ENCODE measurements at regions not wholly inside any gene's neighbourhood (a gene's known extent, or its start where the extent isn't known, plus 50 kb on each side); places are given as distances from the start of the nearest gene placed in this dataset.
"Not testable (repeated sequence)": the region's sequence is repeated elsewhere in the genome, so short reads cannot be mapped to it uniquely, and the experiment has no call there.

GRCh38 chr1:221279146-221279545 is 399.9 kb downstream of the HLX start:
- H3K27me3 ChIP-seq (ENCODE audit: control insufficient read depth in 3 of 3, insufficient read depth in 3 of 3, low read depth in 1 of 3, low read length in 3 of 3) = no peaks in the 10 kb centered on the region
- H3K27ac ChIP-seq (replicated peaks; ENCODE audit: low read length) = no peak overlapping the region

GRCh38 chr1:221283532-221283931 is 404.3 kb downstream of the HLX start:
- Histone ChIP-seq H2BK12ac (ENCODE audit: low read length) (no peak overlapping the region), H3K18ac (ENCODE audit: low read length) (no peak overlapping the region), H2BK15ac (ENCODE audit: low read length) (no peak overlapping the region), H3K79me1 (ENCODE audit: low read depth, low read length) (no peaks in the 10 kb centered on the region), H3K14ac (ENCODE audit: low read length) (no peak overlapping the region), H2BK5ac (ENCODE audit: low read length) (no peak overlapping the region), H4K8ac (ENCODE audit: low read depth, low read length) (no peak overlapping the region), H3K9ac (ENCODE audit: low read depth, low read length, poor library complexity) (no peak overlapping the region), H3K9me3 (replicated peaks in 1 of 2; ENCODE audit: control insufficient read depth in 2 of 2, insufficient read depth in 1 of 2, low read depth in 1 of 2, low read length in 2 of 2) (no peaks in the 10 kb centered on the region), H2BK120ac (ENCODE audit: low read depth, low read length) (no peak overlapping the region), H3K27ac (replicated peaks; ENCODE audit: low read length) (no peak overlapping the region), H4K91ac (ENCODE audit: low read depth, low read length, poor library complexity) (no peak overlapping the region), H3K4me3 (ENCODE audit: low read length in 2 of 2) (no peak overlapping the region), H2AFZ (ENCODE audit: low read length) (no peak overlapping the region), H3K4ac (ENCODE audit: low read length) (no peak overlapping the region), H3K36me3 (replicated peaks in 1 of 2; ENCODE audit: control insufficient read depth in 2 of 2, insufficient read depth in 2 of 2, low read length in 2 of 2) (no peaks in the 10 kb centered on the region), H3K4me1 (ENCODE audit: control insufficient read depth in 2 of 2, insufficient read depth in 1 of 2, low read depth in 1 of 2, low read length in 2 of 2) (peaks cover 0 to 6% of the 10 kb centered on the region in 2 donors), H2AK5ac (ENCODE audit: low read depth, low read length) (no peak overlapping the region), H3K4me2 (ENCODE audit: insufficient read depth, low read length, poor library complexity, severe bottlenecking) (no peak overlapping the region), H3K23ac (ENCODE audit: low read depth, low read length, poor library complexity) (no peak overlapping the region), H3K27me3 (ENCODE audit: control insufficient read depth in 3 of 3, insufficient read depth in 3 of 3, low read depth in 1 of 3, low read length in 3 of 3) (no peaks in the 10 kb centered on the region)
- WGBS, 2 donors (ENCODE audit: extremely low coverage in 2 of 2, insufficient read length in 2 of 2, insufficient replicate concordance in 1 of 2) = no CpG with 5 or more reads among the region's 1 CpG
- DNase-seq (ENCODE audit: low spot score) = no peak

More at GRCh38 chr1:221279146-221279545, 399.9 kb downstream of the HLX start:
- Histone ChIP-seq H2BK12ac (ENCODE audit: low read length) (no peak overlapping the region), H4K8ac (ENCODE audit: low read depth, low read length) (no peak overlapping the region), H2AFZ (ENCODE audit: low read length) (no peak overlapping the region), H3K23ac (ENCODE audit: low read depth, low read length, poor library complexity) (no peak overlapping the region), H3K9ac (ENCODE audit: low read depth, low read length, poor library complexity) (no peak overlapping the region), H3K18ac (ENCODE audit: low read length) (no peak overlapping the region), H2AK5ac (ENCODE audit: low read depth, low read length) (no peak overlapping the region), H3K9me3 (replicated peaks in 1 of 2; ENCODE audit: control insufficient read depth in 2 of 2, insufficient read depth in 1 of 2, low read depth in 1 of 2, low read length in 2 of 2) (no peaks in the 10 kb centered on the region), H4K91ac (ENCODE audit: low read depth, low read length, poor library complexity) (no peak overlapping the region), H3K4me2 (ENCODE audit: insufficient read depth, low read length, poor library complexity, severe bottlenecking) (no peak overlapping the region), H3K4me1 (ENCODE audit: control insufficient read depth in 2 of 2, insufficient read depth in 1 of 2, low read depth in 1 of 2, low read length in 2 of 2) (peaks cover 0 to 1% of the 10 kb centered on the region in 2 donors), H3K4me3 (ENCODE audit: low read length in 2 of 2) (no peak overlapping the region), H3K4ac (ENCODE audit: low read length) (no peak overlapping the region), H3K14ac (ENCODE audit: low read length) (no peak overlapping the region), H2BK120ac (ENCODE audit: low read depth, low read length) (no peak overlapping the region), H3K36me3 (replicated peaks in 1 of 2; ENCODE audit: control insufficient read depth in 2 of 2, insufficient read depth in 2 of 2, low read length in 2 of 2) (no peaks in the 10 kb centered on the region), H2BK5ac (ENCODE audit: low read length) (no peak overlapping the region), H2BK15ac (ENCODE audit: low read length) (no peak overlapping the region), H3K79me1 (ENCODE audit: low read depth, low read length) (no peaks in the 10 kb centered on the region)
- no peak for DNase-seq (ENCODE audit: low spot score)

- H3K18ac ChIP-seq (ENCODE audit: low read length) = no peak overlapping the region
- WGBS, 2 donors (ENCODE audit: extremely low coverage in 2 of 2, insufficient read length in 2 of 2, insufficient replicate concordance in 1 of 2) = no CpG with 5 or more reads among the region's 1 CpG
- no peaks in the 10 kb centered on the region for H3K79me1 ChIP-seq (ENCODE audit: low read depth, low read length)
- no peak overlapping the region for H2BK5ac ChIP-seq (ENCODE audit: low read length)
- no peak overlapping the region for H3K14ac ChIP-seq (ENCODE audit: low read length)
- H4K8ac ChIP-seq (ENCODE audit: low read depth, low read length) = no peak overlapping the region
- H3K36me3 ChIP-seq (replicated peaks in 1 of 2; ENCODE audit: control insufficient read depth in 2 of 2, insufficient read depth in 2 of 2, low read length in 2 of 2) = no peaks in the 10 kb centered on the region
- H3K4me1 ChIP-seq (ENCODE audit: control insufficient read depth in 2 of 2, insufficient read depth in 1 of 2, low read depth in 1 of 2, low read length in 2 of 2) = peaks cover 0 to 6% of the 10 kb centered on the region in 2 donors
- H3K27me3 ChIP-seq (ENCODE audit: control insufficient read depth in 3 of 3, insufficient read depth in 3 of 3, low read depth in 1 of 3, low read length in 3 of 3) = no peaks in the 10 kb centered on the region
- H4K91ac ChIP-seq (ENCODE audit: low read depth, low read length, poor library complexity) = no peak overlapping the region
- H3K23ac ChIP-seq (ENCODE audit: low read depth, low read length, poor library complexity) = no peak overlapping the region
- H3K4ac ChIP-seq (ENCODE audit: low read length) = no peak overlapping the region
- H2BK120ac ChIP-seq (ENCODE audit: low read depth, low read length) = no peak overlapping the region
- no peak overlapping the region for H3K9ac ChIP-seq (ENCODE audit: low read depth, low read length, poor library complexity)
- H2BK15ac ChIP-seq (ENCODE audit: low read length) = no peak overlapping the region
- H2AFZ ChIP-seq (ENCODE audit: low read length) = no peak overlapping the region
- no peak overlapping the region for H3K4me3 ChIP-seq (ENCODE audit: low read length in 2 of 2)
- no peak overlapping the region for H2AK5ac ChIP-seq (ENCODE audit: low read depth, low read length)
- no peaks in the 10 kb centered on the region for H3K9me3 ChIP-seq (replicated peaks in 1 of 2; ENCODE audit: control insufficient read depth in 2 of 2, insufficient read depth in 1 of 2, low read depth in 1 of 2, low read length in 2 of 2)
- no peak overlapping the region for H3K4me2 ChIP-seq (ENCODE audit: insufficient read depth, low read length, poor library complexity, severe bottlenecking)
- H2BK12ac ChIP-seq (ENCODE audit: low read length) = no peak overlapping the region
- DNase-seq (ENCODE audit: low spot score) = no peak
- no peak overlapping the region for H3K27ac ChIP-seq (replicated peaks; ENCODE audit: low read length)
Observed at GRCh38 chr1:221284028-221284427, 404.8 kb downstream of the HLX start.

- not testable (repeated sequence) for H3K9ac ChIP-seq (ENCODE audit: low read depth, low read length, poor library complexity)
Observed at GRCh38 chr1:221284991-221285390, 405.7 kb downstream of the HLX start.

More at GRCh38 chr1:221284991-221285390, 405.7 kb downstream of the HLX start:
- H3K23ac ChIP-seq (ENCODE audit: low read depth, low read length, poor library complexity); DNase-seq (ENCODE audit: low spot score); H3K4me1 ChIP-seq (ENCODE audit: control insufficient read depth in 2 of 2, insufficient read depth in 1 of 2, low read depth in 1 of 2, low read length in 2 of 2); H4K91ac ChIP-seq (ENCODE audit: low read depth, low read length, poor library complexity); H3K27me3 ChIP-seq (ENCODE audit: control insufficient read depth in 3 of 3, insufficient read depth in 3 of 3, low read depth in 1 of 3, low read length in 3 of 3); H2BK5ac ChIP-seq (ENCODE audit: low read length); H3K18ac ChIP-seq (ENCODE audit: low read length); H3K79me1 ChIP-seq (ENCODE audit: low read depth, low read length); H2BK120ac ChIP-seq (ENCODE audit: low read depth, low read length); H2BK15ac ChIP-seq (ENCODE audit: low read length); H2AK5ac ChIP-seq (ENCODE audit: low read depth, low read length); H3K9me3 ChIP-seq (replicated peaks in 1 of 2; ENCODE audit: control insufficient read depth in 2 of 2, insufficient read depth in 1 of 2, low read depth in 1 of 2, low read length in 2 of 2); H3K36me3 ChIP-seq (replicated peaks in 1 of 2; ENCODE audit: control insufficient read depth in 2 of 2, insufficient read depth in 2 of 2, low read length in 2 of 2); H3K4me3 ChIP-seq (ENCODE audit: low read length in 2 of 2); H3K14ac ChIP-seq (ENCODE audit: low read length); H3K4ac ChIP-seq (ENCODE audit: low read length); H2BK12ac ChIP-seq (ENCODE audit: low read length); H4K8ac ChIP-seq (ENCODE audit: low read depth, low read length); H2AFZ ChIP-seq (ENCODE audit: low read length); H3K4me2 ChIP-seq (ENCODE audit: insufficient read depth, low read length, poor library complexity, severe bottlenecking); H3K27ac ChIP-seq (replicated peaks; ENCODE audit: low read length): not testable (repeated sequence)
- WGBS, 2 donors (ENCODE audit: extremely low coverage in 2 of 2, insufficient read length in 2 of 2, insufficient replicate concordance in 1 of 2) = no CpG with 5 or more reads among the region's 14 CpGs

Data from neuronal stem cell (in vitro differentiated cells).